ENCODE measurements at regions not wholly inside any gene's neighbourhood (a gene's known extent, or its start where the extent isn't known, plus 50 kb on each side); places are given as distances from the start of the nearest gene placed in this dataset.

- no peak for TF ChIP-seq CTCF (IDR thresholded peaks at IDR 0.05)
- Mint-ChIP-seq H3K4me3 (no peak overlapping the region), H3K9me3 (no peaks in the 10 kb centered on the region), H3K27me3 (no peaks in the 10 kb centered on the region), H3K36me3 (ENCODE audit: low read depth) (no peaks in the 10 kb centered on the region), H3K27ac (no peak overlapping the region), H3K4me1 (no peaks in the 10 kb centered on the region)
- ChIA-PET POLR2A (no interaction called here), CTCF (no interaction called here)
- intact Hi-C loops (cut with micrococcal nuclease) = no loop called here
- ATAC-seq (ENCODE audit: low read depth) = no peak
- no peak for DNase-seq
Measured at GRCh38 chr3:87128006-87128405, 99.1 kb upstream of the CHMP2B start.

- ChIA-PET CTCF (no interaction called here), POLR2A (no interaction called here)
- ATAC-seq (ENCODE audit: low read depth) (no peak), DNase-seq (no peak)
- Mint-ChIP-seq H3K9me3 (no peaks in the 10 kb centered on the region), H3K4me3 (no peak overlapping the region), H3K4me1 (no peaks in the 10 kb centered on the region), H3K27me3 (no peaks in the 10 kb centered on the region), H3K36me3 (ENCODE audit: low read depth) (no peaks in the 10 kb centered on the region), H3K27ac (no peak overlapping the region)
- intact Hi-C loops (cut with micrococcal nuclease) = no loop called here
- no peak for TF ChIP-seq CTCF (IDR thresholded peaks at IDR 0.05)
Measured at GRCh38 chr3:87127281-87127680, 99.8 kb upstream of the CHMP2B start.

- DNase-seq (no peak), ATAC-seq (ENCODE audit: low read depth) (no peak)
- H3K9me3 Mint-ChIP-seq = no peaks in the 10 kb centered on the region
- intact Hi-C loops (cut with micrococcal nuclease) = no loop called here
- ChIA-PET CTCF (no interaction called here), POLR2A (no interaction called here)
- no peaks in the 10 kb centered on the region for H3K36me3 Mint-ChIP-seq (ENCODE audit: low read depth)
- no peaks in the 10 kb centered on the region for H3K4me1 Mint-ChIP-seq
- H3K27me3 Mint-ChIP-seq = no peaks in the 10 kb centered on the region
- H3K4me3 Mint-ChIP-seq = no peak overlapping the region
- no peak overlapping the region for H3K27ac Mint-ChIP-seq
- TF ChIP-seq CTCF (IDR thresholded peaks at IDR 0.05) = no peak
Measured at GRCh38 chr3:87126321-87126720, 100.8 kb upstream of the CHMP2B start.

- no peak overlapping the region for H3K4me3 Mint-ChIP-seq
- TF ChIP-seq CTCF (IDR thresholded peaks at IDR 0.05) = no peak
- H3K4me1 Mint-ChIP-seq = no peaks in the 10 kb centered on the region
- H3K9me3 Mint-ChIP-seq = no peaks in the 10 kb centered on the region
- intact Hi-C loops (cut with micrococcal nuclease) = no loop called here
- DNase-seq = no peak
- H3K36me3 Mint-ChIP-seq (ENCODE audit: low read depth) = no peaks in the 10 kb centered on the region
- POLR2A ChIA-PET = no interaction called here
- H3K27me3 Mint-ChIP-seq = no peaks in the 10 kb centered on the region
- ATAC-seq (ENCODE audit: low read depth) = no peak
- CTCF ChIA-PET = no interaction called here
- no peak overlapping the region for H3K27ac Mint-ChIP-seq
Measured at GRCh38 chr3:87125116-87125515, 102.0 kb upstream of the CHMP2B start.

GRCh38 chr3:87122766-87123165 is 104.3 kb upstream of the CHMP2B start:
- H3K9me3 Mint-ChIP-seq = no peaks in the 10 kb centered on the region
- ChIA-PET POLR2A (no interaction called here), CTCF (no interaction called here)
- no peaks in the 10 kb centered on the region for H3K27me3 Mint-ChIP-seq
- intact Hi-C loops (cut with micrococcal nuclease) = no loop called here
- ATAC-seq (ENCODE audit: low read depth) = no peak
- TF ChIP-seq CTCF (IDR thresholded peaks at IDR 0.05) = no peak
- no peak for DNase-seq
- H3K4me3 Mint-ChIP-seq = no peak overlapping the region
- H3K36me3 Mint-ChIP-seq (ENCODE audit: low read depth) = no peaks in the 10 kb centered on the region
- H3K4me1 Mint-ChIP-seq = no peaks in the 10 kb centered on the region
- H3K27ac Mint-ChIP-seq = no peak overlapping the region

Data from activated B cell treated with CpG ODN at 0.5 μM for 24 hours (primary cell).